PC-3 (cell line): ENCODE measurements at regions not wholly inside any gene's neighbourhood (a gene's known extent, or its start where the extent isn't known, plus 50 kb on each side); places are given as distances from the start of the nearest gene placed in this dataset.

ENCODE experiments used
- CTCF ChIP-seq: fragments of 300-600 bp; sonication (generic); conservative IDR thresholded peaks from 2 replicates; pipeline ENCODE4 v1.5.1; 2017; ENCODE audit warnings: antibody characterized with exemption, low read depth, mild to moderate bottlenecking, low read length
- EZH2 ChIP-seq: fragments of 300-600 bp; sonication (generic); IDR thresholded peaks from one replicate; pipeline ENCODE4 v1.6.1; 2017; ENCODE audit warnings: antibody characterized with exemption, mild to moderate bottlenecking, low read length; ENCODE audit not compliant: unreplicated experiment
- EZH2phosphoT487 ChIP-seq: fragments of 300-600 bp; sonication (generic); IDR thresholded peaks from 2 replicates; pipeline ENCODE4 v1.6.1; 2018; ENCODE audit warnings: mild to moderate bottlenecking, antibody characterized with exemption, low read length, borderline replicate concordance

GRCh38 chr14:54133896-54134295 is 177.3 kb upstream of the BMP4 start:
- no peak for TF ChIP-seq CTCF
- no peak for TF ChIP-seq EZH2
- TF ChIP-seq EZH2phosphoT487 = no peak
